K562 (cell line): ENCODE measurements at regions not wholly inside any gene's neighbourhood (a gene's known extent, or its start where the extent isn't known, plus 50 kb on each side); places are given as distances from the start of the nearest gene placed in this dataset.

Experiments
- ATAC-seq: fragments of 200-7000 bp; cut with Tn5 transposase; 3 replicates; pipeline ENCODE4 v1.9.1; 2020; ENCODE audit warnings: moderate library complexity
- BruUV-seq: library from RNA; stranded (reverse); fragments of 400-500 nt; replicated peaks from 2 replicates; lab custom pipeline; 2021; lab: Mats Ljungman, UMichigan
- CTCF ChIA-PET: fragments of 300-600 bp; formaldehyde crosslinking; extraction: SDS; loops from one replicate; lab custom pipeline; 2021; ENCODE audit warnings: low intra/inter-chr PET ratio; lab: Yijun Ruan, JAX
- POLR2A ChIA-PET: fragments of 300-600, 350-650 bp; sonication (Branson Sonifier 250); formaldehyde crosslinking; extraction: SDS; loops from one replicate; lab custom pipeline; 2021; ENCODE audit warnings: antibody characterized with exemption, inconsistent platforms; lab: Yijun Ruan, JAX
- DNase-seq, 4 experiments: peaks; one replicate each; pipeline versions ENCODE4 v3.0.0 to v3.0.0-alpha.2; 2011 to 2018; ENCODE audit warnings: low spot score in 3 of 4, mixed read lengths in 3 of 4; ENCODE audit errors: extremely low read depth in 1 of 4
- FAIRE-seq: peaks from 2 replicates; lab custom pipeline; 2011; peaks lifted over from hg19 to GRCh38; lab: Jason Lieb, UNC
- H2AFZ ChIP-seq: 2 replicates; pipeline ENCODE4 v1.6.0; 2011; ENCODE audit warnings: low read depth, low read length, control low read depth, inconsistent platforms
- H3K27ac ChIP-seq: fragments of 200-600 bp; 3 replicates; pipeline ENCODE4 v1.8.0; 2011; ENCODE audit warnings: low read depth, mild to moderate bottlenecking, control low read depth, inconsistent platforms, low read length, moderate library complexity, mixed read lengths; ENCODE audit errors: extremely low read depth
- H3K27me3 ChIP-seq, 2 experiments: fragments of 300-600 bp in 1 of 2; 2 replicates in 1 of 2; 3 replicates in 1 of 2; pipeline versions ENCODE4 v1.6.0 to v1.8.0; 2011; ENCODE audit warnings: inconsistent platforms in 2 of 2, low read length in 2 of 2, mild to moderate bottlenecking in 1 of 2, mixed read lengths in 1 of 2, moderate library complexity in 1 of 2; ENCODE audit not compliant: control insufficient read depth in 2 of 2, insufficient read depth in 2 of 2
- H3K36me3 ChIP-seq: fragments of 300-600 bp; 3 replicates; pipeline ENCODE4 v1.8.0; 2011; ENCODE audit warnings: mild to moderate bottlenecking, low read length, inconsistent platforms; ENCODE audit not compliant: control insufficient read depth, insufficient read depth
- H3K4me1 ChIP-seq, 2 experiments: fragments of 200-600 bp in 1 of 2; replicated peaks in 1 of 2; 2 replicates in 1 of 2; 3 replicates in 1 of 2; pipeline versions ENCODE4 v1.5.1 to v1.8.0; 2011; ENCODE audit warnings: inconsistent platforms in 2 of 2, low read length in 2 of 2, mild to moderate bottlenecking in 1 of 2, mixed read lengths in 1 of 2, moderate library complexity in 1 of 2; ENCODE audit not compliant: control insufficient read depth in 2 of 2, insufficient read depth in 2 of 2
- H3K4me2 ChIP-seq: 2 replicates; pipeline ENCODE4 v1.6.1; 2011; ENCODE audit warnings: low read length, control low read depth, inconsistent platforms, mixed read lengths; ENCODE audit not compliant: insufficient read depth
- H3K4me3 ChIP-seq: fragments of 200-600 bp; sonication (generic), shearing (Covaris generic); 2 replicates; pipeline ENCODE4 v1.5.1; 2016; ENCODE audit warnings: control low read depth, inconsistent platforms
- H3K79me2 ChIP-seq: fragments of 200-600 bp; 3 replicates; pipeline ENCODE4 v1.8.0; 2011; ENCODE audit warnings: low read length, inconsistent platforms; ENCODE audit not compliant: control insufficient read depth, insufficient read depth
- H3K9ac ChIP-seq, 2 experiments: 2 replicates each; pipeline versions ENCODE4 v1.6.0 to v1.6.1; 2011; ENCODE audit warnings: low read depth in 2 of 2, low read length in 2 of 2, control low read depth in 1 of 2, inconsistent platforms in 1 of 2, mild to moderate bottlenecking in 1 of 2, mixed read lengths in 1 of 2; ENCODE audit not compliant: insufficient read depth in 1 of 2
- H3K9me1 ChIP-seq: one replicate; pipeline ENCODE4 v1.6.0; 2011; ENCODE audit warnings: inconsistent platforms, mild to moderate bottlenecking, low read length, moderate library complexity; ENCODE audit not compliant: control insufficient read depth, insufficient read depth
- H3K9me3 ChIP-seq: replicated peaks from 2 replicates; pipeline ENCODE4 v1.5.1; 2011; ENCODE audit warnings: low read depth, low read length, inconsistent platforms; ENCODE audit not compliant: control insufficient read depth, insufficient read depth
- H4K20me1 ChIP-seq: replicated peaks from 2 replicates; pipeline ENCODE4 v1.6.1; 2011; ENCODE audit warnings: low read length, inconsistent platforms, mixed read lengths; ENCODE audit not compliant: control insufficient read depth, insufficient read depth
- CHD4 ChIP-seq: fragments of 200-600 bp; sonication (generic); IDR thresholded peaks from 3 replicates; pipeline ENCODE4 v1.6.1; 2012; ENCODE audit warnings: low read depth, mild to moderate bottlenecking, mixed read lengths, low read length, inconsistent platforms; ENCODE audit not compliant: insufficient read depth, insufficient replicate concordance, poor library complexity, severe bottlenecking
- HCFC1 ChIP-seq: IDR thresholded peaks from 2 replicates; pipeline ENCODE4 v1.6.1; 2012; ENCODE audit warnings: low read depth, low read length, improper control_type of control experiment
- HDAC8 ChIP-seq: fragments of 450-650 bp; IDR thresholded peaks from 2 replicates; pipeline ENCODE4 v1.6.1; 2016; ENCODE audit warnings: mild to moderate bottlenecking, missing genetic modification characterization, moderate library complexity, missing compliant biosample characterization
- KLF1 ChIP-seq: fragments of 450-650 bp; IDR thresholded peaks from 2 replicates; pipeline ENCODE4 v1.6.1; 2016; ENCODE audit warnings: missing genetic modification characterization, missing compliant biosample characterization
- MAFK ChIP-seq: IDR thresholded peaks from 2 replicates; pipeline ENCODE4 v1.6.1; 2011; ENCODE audit warnings: low read length, improper control_type of control experiment
- MEF2D ChIP-seq: conservative IDR thresholded peaks from 2 replicates; pipeline ENCODE4 v1.6.1; 2016; ENCODE audit warnings: low read depth, missing genetic modification characterization, missing compliant biosample characterization
- NCOR1 ChIP-seq: fragments of 450-650 bp; IDR thresholded peaks from 2 replicates; pipeline ENCODE4 v1.6.1; 2016; ENCODE audit warnings: mild to moderate bottlenecking, moderate library complexity
- NFIX ChIP-seq: fragments of 250-450 bp; sonication (Bioruptor Pico); IDR thresholded peaks from 2 replicates; pipeline ENCODE4 v1.4.0; 2020; ENCODE audit warnings: low read depth, mild to moderate bottlenecking, moderate library complexity
- SMAD1 ChIP-seq: fragments of 150-350 bp; IDR thresholded peaks from 2 replicates; pipeline ENCODE4 v1.6.1; 2014; ENCODE audit warnings: low read length, low read depth; ENCODE audit not compliant: partially characterized antibody
- TRIM24 ChIP-seq, 2 experiments: fragments of 450-650 bp; IDR thresholded peaks; 2 replicates each; pipeline ENCODE4 v1.6.1; 2016
- ZFP1 ChIP-seq: fragments of 450-650 bp; formaldehyde crosslinking; IDR thresholded peaks from 2 replicates; pipeline ENCODE4 v1.4.0; 2020; ENCODE audit warnings: mild to moderate bottlenecking, mixed read lengths
- ZNF143 ChIP-seq: sonication (generic); formaldehyde crosslinking; IDR thresholded peaks from 2 replicates; pipeline ENCODE4 v1.9.0; 2022; ENCODE audit warnings: mild to moderate bottlenecking, missing genetic modification reagents
- ZNF408 ChIP-seq: fragments of 250-450 bp; sonication (Bioruptor Pico); IDR thresholded peaks from 2 replicates; pipeline ENCODE4 v1.4.0; 2020; ENCODE audit warnings: low read depth, mild to moderate bottlenecking, moderate library complexity
- ZNF76 ChIP-seq: fragments of 250-450 bp; sonication (Bioruptor Pico); IDR thresholded peaks from 2 replicates; pipeline ENCODE4 v1.4.0; 2020; ENCODE audit warnings: mild to moderate bottlenecking, moderate library complexity, borderline replicate concordance
- ZNF764 ChIP-seq: fragments of 250-450 bp; sonication (Bioruptor Pico); IDR thresholded peaks from 2 replicates; pipeline ENCODE4 v1.4.0; 2020; ENCODE audit warnings: low read depth, mild to moderate bottlenecking, moderate library complexity
- ZSCAN32 ChIP-seq: fragments of 450-650 bp; formaldehyde crosslinking; IDR thresholded peaks from 2 replicates; pipeline ENCODE4 v1.4.0; 2020; ENCODE audit warnings: mild to moderate bottlenecking, moderate library complexity
- WGBS: fragments of 100-300 bp; shearing (Covaris generic); methylation state at CpG from one replicate; pipeline ENCODE4 v1.1.6; 2016; ENCODE audit warnings: low coverage, mixed read lengths; ENCODE audit not compliant: insufficient coverage; ENCODE audit errors: missing lambda C conversion rate; 5-methylcytosine and 5-hydroxymethylcytosine counted together
- in situ Hi-C: fragments of 300-500 bp; cut with MboI; formaldehyde crosslinking; loops from 4 replicates; pipeline ENCODE4 v1.15.0; 2018; ENCODE audit warnings: inconsistent platforms, mixed read lengths
- intact Hi-C: fragments of 100-400 bp; cut with micrococcal nuclease; formaldehyde crosslinking; loops from 2 replicates; pipeline ENCODE4 v1.14.2; 2022
- TF ChIP-seq, protein P1 (sequence below): fragments of 450-650 bp; IDR thresholded peaks from 2 replicates; pipeline ENCODE4 v1.6.1; 2018; ENCODE audit warnings: mild to moderate bottlenecking, low read depth; ENCODE audit not compliant: partially characterized antibody
- TF ChIP-seq, protein P2 (sequence below): sonication (generic); formaldehyde crosslinking; IDR thresholded peaks from 2 replicates; pipeline ENCODE4 v1.8.0; 2023; ENCODE audit warnings: mild to moderate bottlenecking, missing genetic modification reagents
- TF ChIP-seq, protein P3 (sequence below): fragments of 450-650 bp; IDR thresholded peaks from 2 replicates; pipeline ENCODE4 v1.6.1; 2016

DNA sequence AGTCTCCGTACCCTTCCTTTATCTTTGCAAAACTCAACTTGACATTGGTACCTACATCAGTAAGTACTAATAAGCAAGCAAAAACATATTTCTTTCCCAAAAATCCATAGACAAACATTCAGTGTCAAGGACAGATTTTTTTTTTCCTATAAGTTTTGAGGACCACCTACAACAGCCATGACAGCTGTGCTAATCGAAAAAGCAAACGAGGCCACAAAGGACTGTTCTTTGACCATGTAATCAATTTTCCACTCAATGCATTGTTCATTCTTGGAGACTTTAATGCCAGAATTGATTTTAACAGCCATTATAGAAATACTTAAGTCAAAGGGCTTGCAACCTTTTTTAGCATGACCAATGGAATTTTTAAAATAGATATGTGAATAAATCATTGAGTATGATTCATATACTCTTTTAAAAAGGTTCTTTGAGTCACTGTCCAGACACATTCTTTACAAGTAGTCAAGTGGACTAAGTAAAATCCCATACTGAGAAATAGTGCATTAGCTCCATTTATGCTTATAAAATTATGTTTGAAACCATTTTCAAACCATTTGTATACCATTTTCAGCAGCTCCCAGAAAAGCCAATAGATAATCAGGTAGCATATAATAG is 323.9 kb downstream of the MZT1 start:
- no TSS peak for BruUV-seq
- Histone ChIP-seq H3K4me3 (no peak overlapping the region), H3K27ac (no peak overlapping the region), H3K27me3 (no peaks in the 10 kb centered on the region), H3K4me1 (no peaks in the 10 kb centered on the region), H2AFZ (no peak overlapping the region), H4K20me1 (no peaks in the 10 kb centered on the region), H3K36me3 (no peaks in the 10 kb centered on the region), H3K9ac (no peak overlapping the region), H3K9me1 (no peaks in the 10 kb centered on the region), H3K4me2 (no peak overlapping the region), H3K79me2 (no peaks in the 10 kb centered on the region), H3K9me3 (no peaks in the 10 kb centered on the region)
- ATAC-seq (no peak), DNase-seq (no peak), FAIRE-seq (no peak)
- in situ Hi-C loops (no loop called here), intact Hi-C loops (no loop called here)
- 0% methylated on average over 3 of the region's 3 CpGs for WGBS
- ChIA-PET CTCF (no interaction called here), POLR2A (no interaction called here)
- TF ChIP-seq HDAC8 (tag) (no peak), MAFK (no peak), ZFP1 (no peak), TRIM24 (IDR thresholded peaks at IDR 0.05) (no peak), MEF2D (tag) (no peak), NFIX (CRISPR knock-in tag) (no peak), NCOR1 (no peak), ZNF408 (CRISPR knock-in tag) (no peak), CHD4 (no peak), KLF1 (no peak), ZNF764 (no peak), ZNF143 (CRISPR knock-in tag) (no peak), ZSCAN32 (no peak), HCFC1 (no peak), SMAD1 (no peak), ZNF76 (CRISPR knock-in tag) (no peak)
- TF ChIP-seq, protein P1, sequence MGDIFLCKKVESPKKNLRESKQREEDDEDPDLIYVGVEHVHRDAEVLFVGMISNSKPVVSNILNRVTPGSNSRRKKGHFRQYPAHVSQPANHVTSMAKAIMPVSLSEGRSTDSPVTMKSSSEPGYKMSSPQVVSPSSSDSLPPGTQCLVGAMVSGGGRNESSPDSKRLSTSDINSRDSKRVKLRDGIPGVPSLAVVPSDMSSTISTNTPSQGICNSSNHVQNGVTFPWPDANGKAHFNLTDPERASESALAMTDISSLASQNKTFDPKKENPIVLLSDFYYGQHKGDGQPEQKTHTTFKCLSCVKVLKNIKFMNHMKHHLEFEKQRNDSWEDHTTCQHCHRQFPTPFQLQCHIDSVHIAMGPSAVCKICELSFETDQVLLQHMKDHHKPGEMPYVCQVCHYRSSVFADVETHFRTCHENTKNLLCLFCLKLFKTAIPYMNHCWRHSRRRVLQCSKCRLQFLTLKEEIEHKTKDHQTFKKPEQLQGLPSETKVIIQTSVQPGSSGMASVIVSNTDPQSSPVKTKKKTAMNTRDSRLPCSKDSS: no peak
- TF ChIP-seq, protein P2, sequence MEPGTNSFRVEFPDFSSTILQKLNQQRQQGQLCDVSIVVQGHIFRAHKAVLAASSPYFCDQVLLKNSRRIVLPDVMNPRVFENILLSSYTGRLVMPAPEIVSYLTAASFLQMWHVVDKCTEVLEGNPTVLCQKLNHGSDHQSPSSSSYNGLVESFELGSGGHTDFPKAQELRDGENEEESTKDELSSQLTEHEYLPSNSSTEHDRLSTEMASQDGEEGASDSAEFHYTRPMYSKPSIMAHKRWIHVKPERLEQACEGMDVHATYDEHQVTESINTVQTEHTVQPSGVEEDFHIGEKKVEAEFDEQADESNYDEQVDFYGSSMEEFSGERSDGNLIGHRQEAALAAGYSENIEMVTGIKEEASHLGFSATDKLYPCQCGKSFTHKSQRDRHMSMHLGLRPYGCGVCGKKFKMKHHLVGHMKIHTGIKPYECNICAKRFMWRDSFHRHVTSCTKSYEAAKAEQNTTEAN (CRISPR knock-in tag): no peak
- TF ChIP-seq, protein P3, sequence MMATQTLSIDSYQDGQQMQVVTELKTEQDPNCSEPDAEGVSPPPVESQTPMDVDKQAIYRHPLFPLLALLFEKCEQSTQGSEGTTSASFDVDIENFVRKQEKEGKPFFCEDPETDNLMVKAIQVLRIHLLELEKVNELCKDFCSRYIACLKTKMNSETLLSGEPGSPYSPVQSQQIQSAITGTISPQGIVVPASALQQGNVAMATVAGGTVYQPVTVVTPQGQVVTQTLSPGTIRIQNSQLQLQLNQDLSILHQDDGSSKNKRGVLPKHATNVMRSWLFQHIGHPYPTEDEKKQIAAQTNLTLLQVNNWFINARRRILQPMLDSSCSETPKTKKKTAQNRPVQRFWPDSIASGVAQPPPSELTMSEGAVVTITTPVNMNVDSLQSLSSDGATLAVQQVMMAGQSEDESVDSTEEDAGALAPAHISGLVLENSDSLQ: no peak
